ENCODE measurements at regions not wholly inside any gene's neighbourhood (a gene's known extent, or its start where the extent isn't known, plus 50 kb on each side); places are given as distances from the start of the nearest gene placed in this dataset.

GRCh38 chr14:87141801-87142200 is 851.2 kb downstream of the GALC start:
- intact Hi-C loops (cut with DNase I) = no loop called here
- Histone ChIP-seq H3K4me1 (no peaks in the 10 kb centered on the region), H3K9me3 (no peaks in the 10 kb centered on the region), H3K27ac (no peak overlapping the region), H3K4me3 (no peak overlapping the region), H3K27me3 (no peaks in the 10 kb centered on the region), H3K36me3 (no peaks in the 10 kb centered on the region), H3K9ac (ENCODE audit: low read depth in 2 of 2, low read length in 2 of 2) (no peak overlapping the region)
- no peak for TF ChIP-seq CTCF (IDR thresholded peaks at IDR 0.05)
- DNase-seq = no peak

GRCh38 chr14:87139299-87139698 is 853.7 kb downstream of the GALC start:
- no peak overlapping the region for H3K4me3 ChIP-seq
- H3K27me3 ChIP-seq = no peaks in the 10 kb centered on the region
- H3K9me3 ChIP-seq = no peaks in the 10 kb centered on the region
- no peaks in the 10 kb centered on the region for H3K36me3 ChIP-seq
- no peak for DNase-seq
- H3K27ac ChIP-seq = no peak overlapping the region
- no peak for TF ChIP-seq CTCF (IDR thresholded peaks at IDR 0.05)
- H3K4me1 ChIP-seq = no peaks in the 10 kb centered on the region
- intact Hi-C loops (cut with DNase I) = no loop called here
- no peak overlapping the region for H3K9ac ChIP-seq (ENCODE audit: low read depth in 2 of 2, low read length in 2 of 2)

GRCh38 chr14:87133073-87133801 is 859.7 kb downstream of the GALC start:
- H3K27ac ChIP-seq = no peak overlapping the region
- no peaks in the 10 kb centered on the region for H3K36me3 ChIP-seq
- H3K4me3 ChIP-seq = no peak overlapping the region
- intact Hi-C loops (cut with DNase I) = no loop called here
- DNase-seq = peak; percentile 18
- no peaks in the 10 kb centered on the region for H3K27me3 ChIP-seq
- no peak for TF ChIP-seq CTCF (IDR thresholded peaks at IDR 0.05)
- H3K4me1 ChIP-seq = no peaks in the 10 kb centered on the region
- H3K9me3 ChIP-seq = no peaks in the 10 kb centered on the region
- H3K9ac ChIP-seq (ENCODE audit: low read depth in 2 of 2, low read length in 2 of 2) = no peak overlapping the region

- H3K9ac ChIP-seq (ENCODE audit: low read depth in 2 of 2, low read length in 2 of 2) = no peak overlapping the region
- no peaks in the 10 kb centered on the region for H3K4me1 ChIP-seq
- no peak for TF ChIP-seq CTCF (IDR thresholded peaks at IDR 0.05)
- H3K4me3 ChIP-seq = no peak overlapping the region
- H3K36me3 ChIP-seq = no peaks in the 10 kb centered on the region
- H3K9me3 ChIP-seq = no peaks in the 10 kb centered on the region
- intact Hi-C loops (cut with DNase I) = no loop called here
- DNase-seq = no peak
- no peak overlapping the region for H3K27ac ChIP-seq
- H3K27me3 ChIP-seq = no peaks in the 10 kb centered on the region
Measured at GRCh38 chr14:87131879-87132278, 861.1 kb downstream of the GALC start.

- no peak for DNase-seq
- intact Hi-C loops (cut with DNase I) = no loop called here
- H3K9ac ChIP-seq (ENCODE audit: low read depth in 2 of 2, low read length in 2 of 2) = no peak overlapping the region
- H3K27ac ChIP-seq = no peak overlapping the region
- no peaks in the 10 kb centered on the region for H3K27me3 ChIP-seq
- no peaks in the 10 kb centered on the region for H3K4me1 ChIP-seq
- no peaks in the 10 kb centered on the region for H3K9me3 ChIP-seq
- TF ChIP-seq CTCF (IDR thresholded peaks at IDR 0.05) = no peak
- no peak overlapping the region for H3K4me3 ChIP-seq
- H3K36me3 ChIP-seq = no peaks in the 10 kb centered on the region
Measured at GRCh38 chr14:87122166-87122565, 870.8 kb downstream of the GALC start.

Measured in colonic mucosa (tissue), 4 donors.